ENCODE measurements at regions not wholly inside any gene's neighbourhood (a gene's known extent, or its start where the extent isn't known, plus 50 kb on each side); places are given as distances from the start of the nearest gene placed in this dataset.

- TF ChIP-seq EGR1 (IDR thresholded peaks at IDR 0.05): no peak
- TF ChIP-seq, protein P1, sequence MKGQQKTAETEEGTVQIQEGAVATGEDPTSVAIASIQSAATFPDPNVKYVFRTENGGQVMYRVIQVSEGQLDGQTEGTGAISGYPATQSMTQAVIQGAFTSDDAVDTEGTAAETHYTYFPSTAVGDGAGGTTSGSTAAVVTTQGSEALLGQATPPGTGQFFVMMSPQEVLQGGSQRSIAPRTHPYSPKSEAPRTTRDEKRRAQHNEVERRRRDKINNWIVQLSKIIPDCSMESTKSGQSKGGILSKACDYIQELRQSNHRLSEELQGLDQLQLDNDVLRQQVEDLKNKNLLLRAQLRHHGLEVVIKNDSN (IDR thresholded peaks at IDR 0.05): no peak
- no peak for TF ChIP-seq TCF12 (IDR thresholded peaks at IDR 0.05; ENCODE audit: low read depth)
- TF ChIP-seq MAX (IDR thresholded peaks at IDR 0.05): no peak
- no peak for TF ChIP-seq CEBPB (IDR thresholded peaks at IDR 0.05)
- TF ChIP-seq CREB1 (IDR thresholded peaks at IDR 0.05; ENCODE audit: low read depth): no peak
Measured at GRCh38 chr11:119496469-119496868, 73.5 kb upstream of the THY1 start.

Data from Ishikawa (cell line).